Activated CD4-positive, alpha-beta T cell treated with anti-CD3 and anti-CD28 coated beads, Interleukin-2, amount 10 ng/mL, durations not matched to agents 7 days and 5 days (primary cell): ENCODE measurements at regions not wholly inside any gene's neighbourhood (a gene's known extent, or its start where the extent isn't known, plus 50 kb on each side); places are given as distances from the start of the nearest gene placed in this dataset.

Experiments used
- CTCF ChIA-PET: fragments of 350-600 bp; sonication (Branson Sonifier 250); formaldehyde crosslinking; loops from one replicate; lab custom pipeline; 2021; ENCODE audit warnings: antibody characterized with exemption; lab: Charles Lee
- POLR2A ChIA-PET: fragments of 350-600 bp; sonication (Branson Sonifier 250); formaldehyde crosslinking; loops from one replicate; lab custom pipeline; 2021; ENCODE audit warnings: antibody characterized with exemption; lab: Charles Lee
- DNase-seq: peaks from one replicate; pipeline ENCODE4 v3.0.0-alpha.2; 2020
- H3K27ac Mint-ChIP-seq: one replicate; pipeline ENCODE4 v1.8.0; 2021; ENCODE audit warnings: mild to moderate bottlenecking, moderate library complexity, mixed read lengths
- H3K27me3 Mint-ChIP-seq: one replicate; pipeline ENCODE4 v1.8.0; 2021; ENCODE audit warnings: mixed read lengths
- H3K36me3 Mint-ChIP-seq: one replicate; pipeline ENCODE4 v1.8.0; 2021; ENCODE audit warnings: low read depth, mixed read lengths
- H3K4me1 Mint-ChIP-seq: one replicate; pipeline ENCODE4 v1.8.0; 2021; ENCODE audit warnings: mixed read lengths
- H3K4me3 Mint-ChIP-seq: one replicate; pipeline ENCODE4 v1.8.0; 2021; ENCODE audit warnings: mild to moderate bottlenecking, moderate library complexity, mixed read lengths
- H3K9me3 Mint-ChIP-seq: one replicate; pipeline ENCODE4 v1.8.0; 2021; ENCODE audit warnings: mixed read lengths

DNA sequence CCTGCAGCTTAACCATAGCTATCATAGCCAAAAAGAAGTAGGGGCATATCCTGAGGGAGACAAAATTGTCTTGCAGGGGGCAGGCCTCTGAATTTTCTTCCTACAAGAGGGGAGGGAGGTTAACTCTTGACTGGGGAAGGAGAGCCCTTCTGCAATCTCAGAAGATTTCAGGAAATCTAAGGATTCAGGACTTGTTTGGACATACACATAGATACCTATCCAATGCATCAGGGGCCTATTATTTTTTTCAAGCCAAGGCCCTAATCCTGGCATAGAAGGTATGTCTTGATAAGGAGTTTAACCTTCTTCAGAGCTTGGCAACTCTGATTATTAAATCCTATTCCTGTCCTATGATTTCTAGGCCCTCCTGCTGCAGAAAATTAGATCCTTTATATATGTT, 375.1 kb upstream of the ACTBL2 start:
- DNase-seq, result no peak
- CTCF ChIA-PET, result no interaction called here
- Mint-ChIP-seq H3K27ac (no peak overlapping the region), H3K4me3 (no peak overlapping the region), H3K27me3 (no peaks in the 10 kb centered on the region), H3K9me3 (peaks cover 6% of the 10 kb centered on the region), H3K36me3 (no peaks in the 10 kb centered on the region), H3K4me1 (no peaks in the 10 kb centered on the region)
- POLR2A ChIA-PET, result no interaction called here

DNA sequence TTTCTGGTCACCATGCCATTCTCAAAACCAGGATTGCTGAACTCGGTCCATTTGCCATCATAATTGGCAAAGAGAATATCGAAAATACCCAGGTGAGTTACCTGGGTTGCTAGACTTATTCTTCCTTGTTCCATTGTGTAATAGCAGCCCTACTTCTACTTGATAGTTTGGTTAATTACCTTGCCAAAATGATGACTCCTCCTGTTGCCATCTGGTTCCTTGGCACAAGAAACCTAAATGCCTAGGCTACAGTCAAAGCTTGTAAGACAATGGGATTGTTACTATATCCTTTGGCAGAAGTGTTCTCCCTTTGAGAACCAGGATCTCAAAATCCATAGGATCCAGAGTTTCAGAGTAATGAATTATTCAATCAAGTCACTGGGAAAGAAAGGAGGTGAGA, 373.2 kb upstream of the ACTBL2 start:
- Mint-ChIP-seq H3K4me1 (no peaks in the 10 kb centered on the region), H3K4me3 (no peak overlapping the region), H3K27ac (no peak overlapping the region), H3K36me3 (no peaks in the 10 kb centered on the region), H3K27me3 (no peaks in the 10 kb centered on the region), H3K9me3 (no peaks in the 10 kb centered on the region)
- no peak for DNase-seq
- ChIA-PET POLR2A (no interaction called here), CTCF (no interaction called here)

GRCh38 chr5:57853929-57854697, 371.5 kb upstream of the ACTBL2 start:
- no peaks in the 10 kb centered on the region for H3K9me3 Mint-ChIP-seq
- H3K4me1 Mint-ChIP-seq, result no peaks in the 10 kb centered on the region
- DNase-seq, result no peak
- ChIA-PET POLR2A (no interaction called here), CTCF (no interaction called here)
- no peak overlapping the region for H3K4me3 Mint-ChIP-seq
- no peak overlapping the region for H3K27ac Mint-ChIP-seq
- H3K27me3 Mint-ChIP-seq, result no peaks in the 10 kb centered on the region
- H3K36me3 Mint-ChIP-seq, result no peaks in the 10 kb centered on the region

GRCh38 chr5:57850109-57850508, 367.5 kb upstream of the ACTBL2 start:
- Mint-ChIP-seq H3K27me3 (no peaks in the 10 kb centered on the region), H3K4me3 (no peak overlapping the region), H3K27ac (no peak overlapping the region), H3K9me3 (no peaks in the 10 kb centered on the region), H3K4me1 (no peaks in the 10 kb centered on the region), H3K36me3 (no peaks in the 10 kb centered on the region)
- CTCF ChIA-PET, result no interaction called here
- DNase-seq, result no peak
- POLR2A ChIA-PET, result no interaction called here

- POLR2A ChIA-PET, result no interaction called here
- H3K27ac Mint-ChIP-seq, result no peak overlapping the region
- no peak overlapping the region for H3K4me3 Mint-ChIP-seq
- DNase-seq, result no peak
- H3K36me3 Mint-ChIP-seq, result no peaks in the 10 kb centered on the region
- no peaks in the 10 kb centered on the region for H3K9me3 Mint-ChIP-seq
- CTCF ChIA-PET, result no interaction called here
- H3K4me1 Mint-ChIP-seq, result no peaks in the 10 kb centered on the region
- peaks cover 5% of the 10 kb centered on the region for H3K27me3 Mint-ChIP-seq
These were observed 362.4 kb upstream of the ACTBL2 start for GRCh38 chr5:57845025-57845424.

DNA sequence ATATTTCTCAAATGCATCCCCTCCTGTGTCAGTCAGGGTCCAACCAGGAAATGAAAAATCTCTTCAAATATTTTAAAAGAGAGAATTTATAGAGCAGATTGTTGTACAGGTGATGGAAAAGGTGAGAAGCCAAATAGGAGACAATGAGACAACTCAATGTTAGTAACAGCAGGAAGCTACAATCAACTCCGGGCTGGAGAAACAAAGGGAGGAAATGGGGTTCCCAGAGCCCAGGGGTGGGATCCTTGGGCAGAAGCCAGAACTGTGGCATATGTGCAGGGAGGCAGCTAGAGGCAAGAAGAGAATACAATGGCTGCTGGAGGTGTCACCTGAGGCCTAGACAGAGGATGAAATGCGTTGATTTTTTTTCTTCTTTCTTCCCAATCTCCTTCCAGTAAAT, 361.8 kb upstream of the ACTBL2 start:
- Mint-ChIP-seq H3K27ac (no peak overlapping the region), H3K9me3 (no peaks in the 10 kb centered on the region), H3K27me3 (peaks cover 9% of the 10 kb centered on the region), H3K4me1 (no peaks in the 10 kb centered on the region), H3K36me3 (no peaks in the 10 kb centered on the region), H3K4me3 (no peak overlapping the region)
- DNase-seq, result no peak
- CTCF ChIA-PET, result no interaction called here
- POLR2A ChIA-PET, result no interaction called here

GRCh38 chr5:57843059-57843367, 360.4 kb upstream of the ACTBL2 start:
- H3K4me1 Mint-ChIP-seq, result no peaks in the 10 kb centered on the region
- no peaks in the 10 kb centered on the region for H3K9me3 Mint-ChIP-seq
- H3K27ac Mint-ChIP-seq, result no peak overlapping the region
- ChIA-PET CTCF (no interaction called here), POLR2A (no interaction called here)
- no peak overlapping the region for H3K4me3 Mint-ChIP-seq
- H3K27me3 Mint-ChIP-seq, result peaks cover 9% of the 10 kb centered on the region
- DNase-seq, result no peak
- no peaks in the 10 kb centered on the region for H3K36me3 Mint-ChIP-seq

- H3K4me3 Mint-ChIP-seq, result no peak overlapping the region
- H3K4me1 Mint-ChIP-seq, result no peaks in the 10 kb centered on the region
- no peaks in the 10 kb centered on the region for H3K9me3 Mint-ChIP-seq
- POLR2A ChIA-PET, result no interaction called here
- no peak for DNase-seq
- CTCF ChIA-PET, result no interaction called here
- no peak overlapping the region for H3K27ac Mint-ChIP-seq
- peaks cover 9% of the 10 kb centered on the region for H3K27me3 Mint-ChIP-seq
- H3K36me3 Mint-ChIP-seq, result no peaks in the 10 kb centered on the region
These were observed 359.9 kb upstream of the ACTBL2 start for GRCh38 chr5:57842364-57843058.

GRCh38 chr5:57841676-57842363, 359.2 kb upstream of the ACTBL2 start:
- no peak for DNase-seq
- Mint-ChIP-seq H3K27ac (no peak overlapping the region), H3K36me3 (no peaks in the 10 kb centered on the region), H3K4me3 (no peak overlapping the region), H3K9me3 (no peaks in the 10 kb centered on the region), H3K4me1 (no peaks in the 10 kb centered on the region), H3K27me3 (peaks cover 9% of the 10 kb centered on the region)
- ChIA-PET POLR2A (no interaction called here), CTCF (no interaction called here)

DNA sequence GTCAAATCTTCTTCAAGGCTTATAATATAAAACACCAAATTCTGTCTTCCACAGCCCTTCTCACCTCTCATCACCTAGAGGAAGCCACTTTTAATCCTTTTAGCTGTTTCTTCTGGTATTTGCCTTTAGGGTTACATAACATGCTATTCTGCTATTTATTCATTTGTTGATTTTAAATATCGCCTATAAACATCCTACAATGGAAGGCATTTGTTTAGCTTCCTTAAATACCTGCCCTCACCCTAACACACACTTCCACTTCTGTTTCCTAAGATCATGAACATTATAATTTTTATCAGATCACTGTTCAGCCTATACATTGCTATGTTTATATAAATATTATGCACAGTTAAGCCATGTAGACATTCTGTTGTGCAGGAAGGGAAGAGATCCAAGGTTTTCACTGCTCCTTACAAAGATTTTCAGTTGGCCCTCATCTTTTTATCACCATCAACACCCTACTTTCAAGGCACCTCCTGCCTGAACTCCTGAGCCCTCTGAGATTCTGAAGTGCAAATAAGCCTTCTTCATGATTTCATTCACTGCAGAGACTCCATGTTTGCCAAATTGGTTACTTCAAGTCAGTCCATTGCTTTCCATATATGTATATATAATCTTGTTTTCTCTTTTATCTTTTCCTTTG, 356.9 kb upstream of the ACTBL2 start:
- no peak overlapping the region for H3K4me3 Mint-ChIP-seq
- CTCF ChIA-PET, result interaction anchor here (0.9 kb wide), 1 partner anchor 20 kb away, joined by 3 read pairs; no protein-coding TSS in a partner anchor
- POLR2A ChIA-PET, result no interaction called here
- H3K36me3 Mint-ChIP-seq, result no peaks in the 10 kb centered on the region
- H3K4me1 Mint-ChIP-seq, result no peaks in the 10 kb centered on the region
- H3K27ac Mint-ChIP-seq, result no peak overlapping the region
- H3K27me3 Mint-ChIP-seq, result peaks cover 9% of the 10 kb centered on the region
- H3K9me3 Mint-ChIP-seq, result no peaks in the 10 kb centered on the region
- DNase-seq, result no peak

DNA sequence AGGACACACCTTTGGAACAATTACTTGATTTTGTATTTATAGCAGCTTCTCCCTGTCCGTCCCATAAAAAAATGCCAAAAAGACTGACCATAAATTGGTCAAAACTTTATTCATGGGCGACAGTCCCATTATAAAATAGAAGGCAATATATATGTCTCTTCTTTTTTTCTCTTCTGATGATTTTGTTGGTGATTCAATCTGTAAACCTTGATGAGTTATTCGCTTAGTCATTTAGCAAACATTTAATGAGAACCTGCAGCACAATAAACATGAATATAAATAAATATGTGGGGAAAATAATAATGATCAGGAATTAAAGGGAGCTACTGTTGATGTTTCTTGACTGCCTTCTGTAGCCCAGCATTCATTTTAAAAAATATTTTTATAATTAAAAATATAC, 356.4 kb upstream of the ACTBL2 start:
- no peaks in the 10 kb centered on the region for H3K4me1 Mint-ChIP-seq
- ChIA-PET CTCF (interaction anchor here (0.9 kb wide), 1 partner anchor 20 kb away, joined by 3 read pairs; no protein-coding TSS in a partner anchor), POLR2A (no interaction called here)
- H3K27ac Mint-ChIP-seq, result no peak overlapping the region
- H3K27me3 Mint-ChIP-seq, result peaks cover 9% of the 10 kb centered on the region
- DNase-seq, result no peak
- no peaks in the 10 kb centered on the region for H3K9me3 Mint-ChIP-seq
- H3K36me3 Mint-ChIP-seq, result no peaks in the 10 kb centered on the region
- H3K4me3 Mint-ChIP-seq, result no peak overlapping the region

GRCh38 chr5:57836921-57837320, 354.3 kb upstream of the ACTBL2 start:
- DNase-seq, result no peak
- H3K4me1 Mint-ChIP-seq, result no peaks in the 10 kb centered on the region
- ChIA-PET POLR2A (no interaction called here), CTCF (no interaction called here)
- H3K27me3 Mint-ChIP-seq, result peaks cover 9% of the 10 kb centered on the region
- no peak overlapping the region for H3K4me3 Mint-ChIP-seq
- no peaks in the 10 kb centered on the region for H3K9me3 Mint-ChIP-seq
- H3K36me3 Mint-ChIP-seq, result no peaks in the 10 kb centered on the region
- no peak overlapping the region for H3K27ac Mint-ChIP-seq

GRCh38 chr5:57836331-57836730, 353.7 kb upstream of the ACTBL2 start:
- no peak overlapping the region for H3K27ac Mint-ChIP-seq
- CTCF ChIA-PET, result no interaction called here
- no peaks in the 10 kb centered on the region for H3K9me3 Mint-ChIP-seq

More at GRCh38 chr5:57836331-57836730, 353.7 kb upstream of the ACTBL2 start:
- H3K4me1 Mint-ChIP-seq, result no peaks in the 10 kb centered on the region
- no peak for DNase-seq
- POLR2A ChIA-PET, result no interaction called here
- H3K4me3 Mint-ChIP-seq, result no peak overlapping the region
- no peaks in the 10 kb centered on the region for H3K36me3 Mint-ChIP-seq
- peaks cover 9% of the 10 kb centered on the region for H3K27me3 Mint-ChIP-seq
